Right renal cortex interstitium (tissue), 3 donors: ENCODE measurements at regions not wholly inside any gene's neighbourhood (a gene's known extent, or its start where the extent isn't known, plus 50 kb on each side); places are given as distances from the start of the nearest gene placed in this dataset.

Experiments used
- DNase-seq, 3 donors: peaks; one replicate each; pipeline ENCODE4 v3.0.0-alpha.2; 2013; ENCODE audit warnings: low read depth in 3 of 3, low spot score in 2 of 3

DNA sequence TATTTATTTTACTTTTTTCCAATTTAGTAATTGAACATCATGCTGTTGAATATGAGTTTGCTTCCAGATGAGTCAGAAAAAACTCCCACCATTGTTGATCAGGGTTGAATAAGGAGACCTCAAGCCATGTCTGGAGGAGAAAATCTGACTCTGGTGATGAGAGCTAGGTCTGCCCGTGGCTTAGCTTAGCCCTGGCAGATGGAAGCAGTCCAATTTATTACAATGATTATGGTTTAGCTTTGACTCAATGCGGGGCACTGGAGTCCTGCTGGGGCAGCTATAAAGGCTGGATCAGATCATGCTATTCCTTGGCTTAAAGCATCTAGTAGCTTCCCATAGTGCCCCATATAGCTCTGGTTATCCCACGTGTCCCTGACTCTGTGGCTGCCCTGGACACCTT is 506.5 kb downstream of the MN1 start:
- DNase-seq = no peak

DNA sequence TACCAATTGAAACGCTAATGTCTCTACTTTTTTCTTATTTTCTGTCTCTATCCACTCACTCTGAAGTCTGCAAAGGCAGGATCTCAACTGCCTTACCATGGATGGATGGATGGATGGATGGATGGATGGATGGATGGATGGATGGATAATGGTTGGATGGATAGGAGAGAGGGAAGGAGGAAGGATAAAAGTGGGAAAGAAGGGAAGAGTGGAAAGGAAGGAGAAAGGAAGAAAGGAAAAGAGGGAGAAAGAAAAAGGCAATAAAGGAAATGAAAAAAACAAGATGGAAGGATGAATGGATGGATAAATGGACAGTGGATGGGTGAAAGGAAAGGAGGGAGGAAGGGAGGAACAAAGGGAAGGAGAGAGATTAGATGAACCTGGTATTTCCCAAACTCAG is 506.0 kb downstream of the MN1 start:
- DNase-seq = no peak

DNA sequence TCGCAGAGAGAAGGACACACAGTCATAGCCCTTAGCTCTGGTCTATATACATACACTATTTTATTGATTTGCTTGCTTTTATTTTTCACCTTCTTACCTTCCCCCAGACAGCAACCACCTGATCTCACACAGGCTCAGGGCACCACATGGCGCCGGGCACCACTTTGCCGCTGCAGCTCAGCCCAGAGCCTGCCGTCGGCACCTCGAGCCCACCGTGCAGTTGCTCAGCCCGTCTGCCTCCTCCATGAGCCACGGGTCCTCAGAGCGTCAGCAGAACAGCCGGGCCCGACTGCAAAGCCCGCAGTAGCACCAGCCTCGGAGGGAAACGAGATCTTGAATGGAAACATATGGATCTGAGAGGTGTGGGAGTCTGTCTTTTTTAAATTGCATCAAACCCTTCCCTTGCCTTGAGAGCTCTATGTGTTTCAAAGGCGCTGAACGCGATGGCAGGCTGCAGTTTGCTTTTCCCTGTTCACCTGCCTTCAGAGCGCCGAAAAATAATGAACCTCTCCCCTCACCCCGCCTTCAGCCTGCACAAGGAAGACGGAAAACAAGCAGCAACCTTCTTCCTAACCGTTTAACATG is 505.4 kb downstream of the MN1 start:
- DNase-seq = no peak

DNA sequence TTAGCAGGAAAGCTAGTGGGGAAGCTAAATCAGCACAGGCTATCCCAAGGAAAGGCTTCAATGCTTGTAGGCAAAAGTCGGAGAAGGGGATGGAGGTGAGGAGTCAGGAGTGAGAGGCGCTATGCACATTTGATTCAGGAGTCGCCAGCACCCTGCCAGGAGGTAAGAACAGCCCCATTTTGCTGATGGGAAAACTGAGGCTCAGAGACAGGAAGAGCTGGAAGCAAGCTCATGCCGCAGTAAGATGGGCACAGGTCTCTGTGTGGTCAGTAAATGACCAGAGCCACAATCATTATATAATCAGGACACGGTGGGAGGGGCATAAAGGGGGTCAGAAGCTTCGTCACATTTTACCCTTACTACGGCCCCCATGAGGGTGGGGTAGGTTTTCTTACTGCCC is 504.4 kb downstream of the MN1 start:
- DNase-seq = no peak

DNA sequence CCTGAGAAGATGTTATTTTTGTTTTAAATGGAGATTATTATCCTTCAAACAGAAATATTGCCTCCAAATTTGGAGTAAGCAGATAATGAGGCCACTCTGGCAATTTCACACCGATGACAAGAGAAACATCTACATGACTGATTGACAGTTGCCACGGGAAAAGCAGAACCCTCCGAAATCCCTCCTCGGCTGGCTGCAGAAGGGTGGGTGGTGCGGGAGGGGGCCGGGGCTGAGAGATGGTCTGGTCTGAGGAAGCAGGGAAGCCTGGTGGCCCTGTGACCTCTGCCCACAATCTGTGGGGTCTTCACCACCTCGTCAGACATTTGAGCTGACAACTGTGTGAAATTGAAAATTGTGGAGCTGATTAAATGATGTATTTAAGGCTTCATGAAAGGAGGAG is 503.2 kb downstream of the MN1 start:
- DNase-seq = no peak

DNA sequence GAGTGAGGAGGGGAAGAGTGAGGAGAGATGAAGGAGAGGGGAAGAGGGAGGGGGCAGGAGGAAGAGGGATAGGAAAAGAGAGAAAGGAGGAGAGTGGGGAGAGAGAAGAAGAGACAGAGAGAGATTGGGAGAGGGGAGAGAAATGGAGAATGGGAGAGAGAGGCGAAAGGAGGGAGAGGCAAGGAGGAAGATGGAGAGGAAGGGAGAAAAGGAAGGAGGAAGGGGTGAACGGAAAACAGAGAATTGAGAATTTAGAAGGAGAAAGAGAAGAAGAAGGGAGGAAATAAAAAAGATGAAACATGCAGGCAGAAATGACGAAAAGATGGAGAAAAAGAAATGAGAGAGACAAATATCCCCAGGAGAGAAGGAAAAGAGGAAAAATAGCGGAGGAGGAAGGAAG is 502.8 kb downstream of the MN1 start:
- DNase-seq = no peak

DNA sequence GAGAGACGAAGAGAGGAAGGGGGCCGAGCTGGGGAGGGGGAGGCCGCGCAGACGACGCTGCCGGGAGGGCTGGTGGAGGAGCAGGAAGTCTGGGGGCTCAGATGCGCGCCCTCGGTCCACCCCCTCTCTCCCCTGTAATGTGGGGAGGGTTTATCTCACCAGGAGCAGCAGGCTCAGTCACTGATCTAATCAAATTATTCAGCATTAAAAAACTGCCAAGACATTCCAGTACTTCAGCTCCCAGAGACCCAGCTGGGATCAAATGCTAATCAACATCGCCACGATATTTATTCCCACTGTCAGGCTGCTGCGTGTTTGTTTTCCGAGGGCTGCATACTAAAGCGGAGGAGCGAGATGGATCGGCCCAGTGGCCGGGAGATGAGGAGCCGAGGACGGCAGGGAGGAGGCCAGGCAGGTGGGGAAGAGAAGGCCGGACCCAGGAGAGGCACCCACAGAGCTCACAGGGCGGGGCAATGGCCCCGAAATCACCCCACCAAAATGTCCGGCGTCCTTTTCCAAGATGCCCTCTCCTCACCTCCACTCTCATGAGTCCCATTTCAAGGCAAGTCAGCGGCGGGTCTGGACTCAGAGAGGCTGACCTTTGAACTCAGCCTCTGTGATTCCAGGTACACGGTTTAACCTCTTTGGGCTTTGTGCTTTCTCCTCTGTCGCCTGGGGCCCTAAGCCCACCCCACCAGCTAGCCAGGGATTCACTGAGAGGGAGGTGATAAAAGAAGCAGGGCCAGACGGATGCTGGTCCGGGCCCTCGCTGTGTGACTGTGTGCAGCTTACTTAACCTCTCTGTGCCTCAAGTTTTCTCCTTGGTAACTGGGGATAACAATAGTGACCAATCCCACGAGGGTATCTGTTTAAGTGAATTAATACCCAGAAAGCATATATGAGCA is 502.1 kb downstream of the MN1 start:
- no peak for DNase-seq

DNA sequence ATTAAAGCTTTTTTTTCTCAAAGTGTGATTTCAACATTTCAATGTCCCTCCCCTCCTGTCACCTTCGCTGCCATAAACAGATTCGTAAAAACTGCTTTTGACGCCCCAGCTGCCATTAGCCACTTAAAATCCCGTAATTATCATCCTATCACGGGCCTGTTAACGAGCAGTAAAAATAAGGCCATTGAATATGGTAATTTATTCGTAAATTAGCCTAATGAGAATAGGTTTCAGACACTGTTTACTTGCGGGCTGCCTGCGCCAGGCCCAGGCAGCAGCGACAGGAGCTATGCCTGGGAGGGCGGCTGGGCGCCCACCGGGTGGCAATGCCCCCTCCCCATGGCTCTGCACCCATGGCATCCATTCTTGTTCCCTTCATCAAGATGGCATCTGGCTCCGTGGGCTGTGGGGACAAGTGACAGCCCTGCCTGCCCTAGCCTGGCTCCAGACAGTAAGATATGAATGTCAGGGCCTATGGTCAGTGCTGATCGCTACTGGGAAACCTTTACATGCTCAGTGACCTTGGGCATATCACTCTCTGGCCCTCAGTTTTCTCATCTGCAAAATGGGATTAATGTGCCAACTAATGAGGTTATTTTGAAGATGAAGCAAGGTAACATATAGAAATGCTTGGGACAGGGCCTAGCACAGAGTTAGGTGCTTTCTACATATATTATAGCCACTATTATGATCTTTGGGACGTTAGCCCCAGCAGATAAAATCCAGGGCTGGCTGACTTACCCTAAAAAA is 500.8 kb downstream of the MN1 start:
- DNase-seq = no peak

DNA sequence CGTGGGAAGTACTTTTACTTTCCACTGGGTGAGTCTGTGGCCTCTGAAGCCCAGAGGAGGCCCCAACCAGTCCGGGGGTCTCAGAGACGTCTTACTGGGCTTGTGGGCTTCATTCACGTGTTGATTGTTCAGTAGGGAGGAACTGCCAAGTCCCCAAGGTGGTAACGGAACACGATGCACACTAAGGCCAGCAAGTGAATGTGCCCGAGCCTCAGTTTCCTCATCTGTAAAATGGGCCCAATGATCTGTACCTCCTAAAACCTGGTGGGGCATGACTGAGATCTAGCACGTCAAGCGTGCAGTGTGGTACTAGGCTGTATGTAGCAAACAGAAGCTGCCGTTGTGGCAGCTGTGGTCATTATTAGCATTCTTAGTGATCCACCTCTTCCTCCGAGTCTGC is 499.1 kb downstream of the MN1 start:
- DNase-seq = no peak

DNA sequence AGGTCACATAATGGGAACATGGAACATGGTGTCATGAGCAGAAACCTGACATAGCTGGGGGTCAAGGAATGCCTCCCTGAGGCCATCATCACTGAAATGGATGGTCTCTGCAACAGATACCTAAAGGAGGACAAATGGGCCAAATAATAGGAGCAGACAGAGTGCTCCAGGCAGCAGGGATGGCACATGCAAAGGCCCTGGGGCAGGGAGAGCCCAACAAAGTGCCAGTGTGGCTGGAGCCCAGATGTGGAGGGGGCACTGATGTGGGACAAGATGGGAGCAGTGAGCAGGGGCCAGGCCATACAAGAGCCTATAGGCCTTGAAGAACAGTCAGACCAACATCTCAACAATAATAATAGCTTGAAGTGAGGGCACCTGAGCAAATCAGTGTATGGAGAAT is 497.8 kb downstream of the MN1 start:
- no peak for DNase-seq

DNA sequence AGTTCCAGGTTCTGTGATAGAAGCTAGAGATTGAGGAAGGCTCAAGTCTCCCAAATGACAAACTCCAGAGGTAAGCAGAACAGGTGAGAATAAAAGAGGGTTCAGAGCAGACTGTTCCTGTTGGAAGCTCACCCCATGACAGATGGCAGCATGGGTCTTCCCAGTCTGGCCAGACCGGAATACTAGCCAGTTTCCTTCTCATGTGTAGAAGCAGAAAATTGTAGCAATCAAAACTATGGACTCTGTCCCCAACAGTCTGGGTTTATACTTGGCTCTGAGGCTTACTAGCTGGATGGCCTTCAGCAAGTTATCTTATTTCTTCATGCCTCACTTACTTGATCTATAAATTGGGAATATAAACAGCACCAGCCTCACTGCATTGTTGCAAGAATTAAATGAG is 494.8 kb downstream of the MN1 start:
- no peak for DNase-seq

DNA sequence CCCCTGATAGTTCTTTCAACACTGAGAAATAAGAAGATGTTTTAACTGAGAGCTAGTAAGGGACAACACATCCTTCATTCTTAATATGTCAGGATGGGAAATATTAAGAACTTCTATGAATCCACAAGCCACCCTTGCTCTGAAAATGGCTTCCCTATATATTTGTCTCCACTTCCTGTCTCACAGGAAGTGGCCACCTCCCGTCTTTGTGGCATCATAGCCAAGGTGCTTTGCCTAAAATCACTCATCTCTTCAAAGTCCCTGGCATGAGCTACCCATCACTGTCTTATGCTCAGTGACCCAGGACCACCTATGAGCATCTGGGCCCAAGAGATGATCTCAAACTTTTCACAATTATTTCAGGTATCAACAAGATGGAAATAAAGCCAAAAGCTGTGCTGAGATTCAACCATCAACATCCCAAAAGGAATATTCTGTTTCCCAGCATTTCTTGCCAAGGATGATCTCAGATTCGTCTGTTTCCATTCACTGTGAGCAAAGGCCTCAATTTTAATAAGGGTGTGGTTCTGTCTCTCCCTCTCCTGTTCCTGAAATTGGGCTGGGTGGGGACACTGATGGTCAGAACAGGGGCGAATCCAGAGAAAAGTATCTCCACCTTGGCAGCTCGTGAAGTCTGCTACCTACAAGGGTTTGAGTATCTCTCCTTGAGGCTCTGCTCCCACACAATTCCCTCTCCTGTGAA is 493.9 kb downstream of the MN1 start:
- DNase-seq = no peak

DNA sequence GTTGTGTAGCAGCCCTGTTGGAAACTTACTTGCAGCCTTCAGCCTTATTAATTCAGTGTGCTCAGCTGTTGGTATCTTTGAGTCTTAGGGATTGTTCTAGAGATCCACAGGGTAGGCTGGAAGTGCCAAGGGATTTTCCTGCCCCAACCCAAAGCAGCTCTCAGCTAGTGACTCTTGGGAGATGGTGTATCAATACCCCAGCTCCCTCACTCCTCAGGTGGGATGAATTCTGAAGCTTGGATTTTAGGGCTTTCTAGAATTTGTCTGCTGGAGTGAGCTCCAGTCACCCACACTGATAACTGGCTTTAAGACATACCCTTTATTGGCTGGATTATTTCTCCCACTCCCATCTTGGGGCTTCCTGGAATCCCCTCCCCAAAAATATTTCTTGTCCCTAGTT is 493.0 kb downstream of the MN1 start:
- DNase-seq = no peak

DNA sequence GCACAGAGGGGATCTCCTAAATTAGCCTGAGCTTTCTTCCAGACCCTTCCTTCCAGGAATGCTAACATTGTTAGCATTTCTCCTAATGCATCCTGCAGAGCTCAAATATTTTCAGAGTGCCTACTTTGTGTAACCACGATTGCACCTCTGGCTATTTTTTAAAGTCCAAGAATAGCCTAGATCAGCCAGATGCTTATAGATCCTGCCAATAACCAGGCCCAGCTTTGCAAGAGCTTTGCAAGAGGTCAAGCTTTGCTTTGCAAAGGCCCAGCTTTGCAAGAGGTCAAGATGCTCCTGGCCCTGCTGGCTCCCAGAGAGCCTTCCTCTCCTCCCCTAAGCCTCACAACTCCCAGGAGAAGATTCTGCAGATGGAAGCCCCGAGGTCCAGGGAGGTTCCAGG is 491.9 kb downstream of the MN1 start:
- no peak for DNase-seq

DNA sequence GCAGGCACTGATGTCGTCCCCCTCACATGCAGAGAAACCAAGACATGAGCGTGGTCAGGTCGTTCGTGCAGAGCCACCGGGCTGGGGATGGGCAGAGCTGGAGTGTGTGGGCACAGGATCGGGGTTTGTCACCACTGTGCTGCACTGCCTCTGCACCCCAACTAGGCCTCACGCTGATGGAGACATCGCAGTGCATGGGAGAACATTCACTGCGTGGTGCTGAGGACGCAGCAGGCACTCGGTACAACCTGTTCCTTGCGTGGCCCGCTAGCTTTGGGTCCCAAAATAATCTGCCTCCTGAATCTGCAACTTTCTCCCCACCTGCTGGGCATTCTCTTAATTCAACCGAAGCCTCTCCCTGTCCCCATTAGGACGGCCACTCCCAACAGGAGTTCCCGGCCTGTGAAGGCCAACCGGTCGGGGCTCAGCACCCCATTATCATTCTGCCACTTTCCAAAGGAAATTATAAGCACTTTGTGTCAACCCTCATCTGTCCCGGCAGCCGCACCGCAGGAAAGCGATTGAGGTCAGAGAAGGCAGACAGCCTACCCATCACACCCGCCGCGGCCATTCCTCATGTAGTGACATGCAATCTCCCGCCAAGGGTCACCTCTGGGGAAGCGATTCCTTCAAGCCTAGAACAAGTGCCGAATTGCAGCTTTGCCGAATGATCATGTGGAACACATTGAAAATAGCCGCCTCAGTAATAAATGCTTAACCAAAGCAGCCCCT is 490.4 kb downstream of the MN1 start:
- no peak for DNase-seq

DNA sequence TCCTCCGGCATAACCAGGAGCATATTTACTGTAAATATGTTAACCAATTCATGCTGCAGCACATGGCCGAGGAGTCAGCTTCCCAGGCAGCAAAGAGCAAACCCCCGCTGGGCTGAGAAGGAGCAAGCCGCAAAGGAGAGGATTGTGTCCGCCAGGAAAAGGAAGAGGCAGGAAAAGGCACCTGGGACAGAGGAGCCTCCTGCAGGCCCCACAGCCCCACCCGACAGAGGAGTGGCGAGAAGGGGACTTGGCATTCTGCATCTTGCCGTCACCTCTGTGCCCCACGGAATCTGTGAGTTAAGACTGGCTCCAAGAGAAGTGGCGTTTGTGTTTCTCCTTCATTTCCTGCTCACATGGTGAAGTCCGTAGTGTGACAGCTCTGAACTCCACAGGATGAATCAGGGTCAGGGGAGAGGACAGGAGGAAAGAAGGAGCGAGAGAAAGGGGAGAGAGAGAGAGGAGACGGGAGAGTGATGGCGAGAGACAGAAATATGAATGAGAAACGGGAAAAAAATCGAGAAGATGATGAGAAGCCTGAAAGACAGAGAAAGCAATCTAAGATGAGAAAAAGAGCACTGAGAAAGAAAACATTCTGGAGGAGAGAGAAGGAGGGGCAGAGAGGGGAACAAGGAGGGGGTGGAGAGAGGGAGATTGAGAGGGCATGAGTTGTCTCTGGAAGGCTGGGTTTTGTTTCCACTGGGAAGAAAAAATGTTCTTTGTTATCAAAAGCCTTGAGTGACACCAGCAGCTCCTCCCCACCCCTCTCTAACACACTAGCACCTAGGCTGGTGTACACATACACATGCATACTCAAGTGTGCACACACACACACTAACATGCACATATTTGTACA is 489.6 kb downstream of the MN1 start:
- no peak for DNase-seq

DNA sequence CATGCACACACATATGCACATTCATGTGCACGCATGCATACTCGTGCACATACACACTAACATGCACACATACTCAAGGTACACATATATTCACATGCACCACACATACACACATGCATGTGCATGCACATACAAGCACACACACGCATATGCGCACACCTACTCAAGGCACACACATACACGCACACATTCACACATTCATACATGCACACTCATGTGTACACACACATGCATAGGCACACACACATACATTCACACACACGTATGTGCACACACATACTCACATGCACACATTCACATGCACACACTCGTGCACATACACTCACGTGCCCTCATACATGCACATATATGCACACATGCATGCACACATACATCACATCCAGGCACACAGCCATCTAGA is 489.0 kb downstream of the MN1 start:
- DNase-seq = no peak

DNA sequence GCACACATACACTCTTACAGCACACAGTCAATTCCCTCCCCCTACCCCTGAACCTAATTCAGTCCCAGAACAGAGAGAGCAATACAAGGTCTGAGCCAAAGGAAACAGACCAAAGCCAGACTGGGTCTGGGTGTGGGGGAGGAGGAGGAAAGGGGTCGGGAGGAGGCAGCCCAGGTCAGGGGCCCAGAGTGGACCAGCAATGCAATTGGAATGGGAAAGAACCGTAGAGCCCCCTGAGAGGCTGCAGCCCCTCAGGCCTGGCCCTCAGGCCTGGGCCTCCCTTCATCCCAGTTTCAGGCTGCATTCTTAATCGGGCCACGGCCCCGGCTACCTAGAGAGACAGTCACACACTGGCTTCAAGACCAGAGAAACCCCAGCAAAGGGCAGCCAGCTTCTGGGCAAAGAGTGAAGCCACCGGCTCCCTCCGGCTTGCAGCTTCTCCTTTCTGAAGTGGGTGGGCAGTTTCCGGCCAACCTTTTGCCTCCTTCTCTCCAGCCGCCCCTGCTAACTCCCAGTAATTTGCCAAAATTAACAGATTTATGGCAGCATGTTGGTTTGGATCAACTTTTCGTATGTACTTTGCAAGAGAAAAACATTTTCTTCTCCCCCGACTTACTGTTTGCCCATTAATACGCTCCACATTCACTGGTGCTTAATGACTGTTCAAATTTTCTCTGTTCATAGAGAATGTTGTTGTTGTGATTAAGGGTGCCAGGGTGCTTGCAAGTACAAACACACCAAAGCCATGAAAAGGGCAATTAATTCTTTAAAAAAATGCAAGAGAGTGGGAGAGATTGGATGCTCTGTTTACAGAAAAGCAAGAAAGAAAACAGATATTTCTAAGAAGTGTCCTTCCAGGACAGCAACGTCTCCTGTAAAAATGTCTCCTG is 488.3 kb downstream of the MN1 start:
- no peak for DNase-seq
